PFSK-1 (cell line): ENCODE measurements at regions not wholly inside any gene's neighbourhood (a gene's known extent, or its start where the extent isn't known, plus 50 kb on each side); places are given as distances from the start of the nearest gene placed in this dataset.

Source experiments
- REST ChIP-seq, 2 experiments: IDR thresholded peaks; 2 replicates each; pipeline versions ENCODE4 v1.6.1 to v1.8.0; 2011 to 2012; ENCODE audit warnings: low read depth in 2 of 2, low read length in 2 of 2, control low read depth in 1 of 2, inconsistent platforms in 1 of 2, mild to moderate bottlenecking in 1 of 2, moderate library complexity in 1 of 2; ENCODE audit not compliant: insufficient read depth in 1 of 2
- SIN3A ChIP-seq: IDR thresholded peaks from 2 replicates; pipeline ENCODE4 v1.6.1; 2012; ENCODE audit warnings: mild to moderate bottlenecking, low read length, moderate library complexity, borderline replicate concordance; ENCODE audit not compliant: insufficient read depth

DNA sequence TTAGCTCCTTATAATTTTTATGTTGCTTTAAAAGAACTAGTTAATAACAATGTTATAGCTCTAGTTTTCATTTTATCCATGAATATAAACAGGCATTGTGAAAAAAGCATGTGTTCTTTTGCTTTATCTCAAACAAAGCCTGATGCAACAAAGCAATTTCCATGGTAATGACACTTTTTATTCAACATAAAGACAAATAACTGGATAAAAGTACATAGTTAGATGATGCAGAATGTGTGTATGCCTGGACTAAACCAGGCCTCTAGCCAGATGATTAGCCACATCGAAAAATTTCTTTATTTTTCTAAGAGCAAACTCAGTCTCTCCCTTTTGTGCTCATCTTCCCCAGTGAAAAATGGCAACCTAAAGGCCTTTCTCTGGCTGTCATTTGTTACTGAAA lies 125.6 kb upstream of the TARS1 start:
- TF ChIP-seq SIN3A: no peak
- no peak for TF ChIP-seq REST (IDR thresholded peaks at IDR 0.05; ENCODE audit: insufficient read depth in 1 of 2, low read depth in 2 of 2, low read length in 2 of 2)
